ENCODE measurements at regions not wholly inside any gene's neighbourhood (a gene's known extent, or its start where the extent isn't known, plus 50 kb on each side); places are given as distances from the start of the nearest gene placed in this dataset.

- Histone ChIP-seq H3K4me3 (no peak overlapping the region), H3K4me1 (peaks cover 0 to 12% (median 10%) of the 10 kb centered on the region in 4 donors), H3K27ac (no peak overlapping the region), H3K36me3 (no peaks in the 10 kb centered on the region), H3K27me3 (no peaks in the 10 kb centered on the region), H3K9me3 (no peaks in the 10 kb centered on the region)
- 89 to 97% (median 94%) methylated on average over 4 of the region's 4 CpGs for WGBS, 5 donors
- TF ChIP-seq POLR2AphosphoS5 (IDR thresholded peaks at IDR 0.05) (no peak), POLR2A (IDR thresholded peaks at IDR 0.05) (no peak), EP300 (IDR thresholded peaks at IDR 0.05) (no peak), CTCF (IDR thresholded peaks at IDR 0.05) (no peak)
- intact Hi-C loops (cut with DNase I; ENCODE audit: low total_unique reads): no loop called here
- no peak for DNase-seq
Measured at GRCh38 chr2:200748779-200749178, 62.9 kb upstream of the BZW1 start.

- 90 to 98% (median 96%) methylated on average over 4 of the region's 4 CpGs for WGBS, 5 donors
- Histone ChIP-seq H3K9me3 (no peaks in the 10 kb centered on the region), H3K4me3 (no peak overlapping the region), H3K4me1 (peaks cover 0 to 12% (median 10%) of the 10 kb centered on the region in 4 donors), H3K27me3 (no peaks in the 10 kb centered on the region), H3K36me3 (no peaks in the 10 kb centered on the region), H3K27ac (no peak overlapping the region)
- no peak for TF ChIP-seq EP300 (IDR thresholded peaks at IDR 0.05)
- TF ChIP-seq POLR2A (IDR thresholded peaks at IDR 0.05): no peak
- no peak for TF ChIP-seq CTCF (IDR thresholded peaks at IDR 0.05)
- no peak for TF ChIP-seq POLR2AphosphoS5 (IDR thresholded peaks at IDR 0.05)
- intact Hi-C loops (cut with DNase I; ENCODE audit: low total_unique reads): no loop called here
- no peak for DNase-seq
Measured at GRCh38 chr2:200749631-200750322, 61.9 kb upstream of the BZW1 start.

- no peak for TF ChIP-seq POLR2AphosphoS5 (IDR thresholded peaks at IDR 0.05)
- TF ChIP-seq POLR2A (IDR thresholded peaks at IDR 0.05): no peak
- no peak for TF ChIP-seq EP300 (IDR thresholded peaks at IDR 0.05)
- no peak for TF ChIP-seq CTCF (IDR thresholded peaks at IDR 0.05)
- H3K4me3 ChIP-seq: no peak overlapping the region
- intact Hi-C loops (cut with DNase I; ENCODE audit: low total_unique reads): no loop called here
- H3K4me1 ChIP-seq: peaks cover 0 to 12% (median 10%) of the 10 kb centered on the region in 4 donors
- no peak overlapping the region for H3K27ac ChIP-seq
- 64 to 81% (median 75%) methylated on average over 6 of the region's 6 CpGs for WGBS, 5 donors
- H3K27me3 ChIP-seq: no peaks in the 10 kb centered on the region
- H3K9me3 ChIP-seq: no peaks in the 10 kb centered on the region
- no peaks in the 10 kb centered on the region for H3K36me3 ChIP-seq
- DNase-seq: no peak
Measured at GRCh38 chr2:200750323-200750910, 61.3 kb upstream of the BZW1 start.

- 63 to 76% (median 73%) methylated on average over 2 of the region's 2 CpGs for WGBS, 5 donors
- Histone ChIP-seq H3K27ac (no peak overlapping the region), H3K27me3 (no peaks in the 10 kb centered on the region), H3K9me3 (no peaks in the 10 kb centered on the region), H3K4me1 (peaks cover 0 to 12% (median 10%) of the 10 kb centered on the region in 4 donors), H3K4me3 (no peak overlapping the region), H3K36me3 (no peaks in the 10 kb centered on the region)
- TF ChIP-seq EP300 (IDR thresholded peaks at IDR 0.05): no peak
- TF ChIP-seq POLR2A (IDR thresholded peaks at IDR 0.05): no peak
- DNase-seq: no peak
- intact Hi-C loops (cut with DNase I; ENCODE audit: low total_unique reads): no loop called here
Measured at GRCh38 chr2:200751786-200752185, 59.9 kb upstream of the BZW1 start.

GRCh38 chr2:200752332-200752731 lies 59.4 kb upstream of the BZW1 start:
- H3K27me3 ChIP-seq: no peaks in the 10 kb centered on the region
- H3K27ac ChIP-seq: no peak overlapping the region
- no peak for TF ChIP-seq CTCF (IDR thresholded peaks at IDR 0.05)
- TF ChIP-seq POLR2A (IDR thresholded peaks at IDR 0.05): no peak
- no peak for TF ChIP-seq POLR2AphosphoS5 (IDR thresholded peaks at IDR 0.05)
- no peak for TF ChIP-seq EP300 (IDR thresholded peaks at IDR 0.05)
- H3K9me3 ChIP-seq: no peaks in the 10 kb centered on the region
- no peaks in the 10 kb centered on the region for H3K36me3 ChIP-seq
- DNase-seq: no peak
- peaks cover 0 to 12% (median 10%) of the 10 kb centered on the region in 4 donors for H3K4me1 ChIP-seq
- no peak overlapping the region for H3K4me3 ChIP-seq
- WGBS, 5 donors: 92 to 98% (median 93%) methylated on average over 2 of the region's 2 CpGs
- intact Hi-C loops (cut with DNase I; ENCODE audit: low total_unique reads): no loop called here
